HEK293 (cell line): ENCODE measurements at regions not wholly inside any gene's neighbourhood (a gene's known extent, or its start where the extent isn't known, plus 50 kb on each side); places are given as distances from the start of the nearest gene placed in this dataset.

Experiments
- CTCF ChIA-PET: fragments of 350-600 bp; formaldehyde crosslinking; extraction: SDS; loops from one replicate; lab custom pipeline; 2021; ENCODE audit warnings: antibody characterized with exemption; lab: Yijun Ruan, JAX
- POLR2A ChIA-PET: fragments of 300-600 bp; formaldehyde crosslinking; extraction: SDS; loops from one replicate; lab custom pipeline; 2020; ENCODE audit warnings: antibody characterized with exemption, inconsistent platforms; lab: Yijun Ruan, JAX
- H3K27ac ChIP-seq: fragments of 200-500 bp; sonication (Bioruptor generic); 2 replicates; pipeline ENCODE4 v1.5.1; 2014; ENCODE audit warnings: low read depth, low read length, control low read depth, inconsistent platforms; ENCODE audit errors: extremely low read depth
- H3K36me3 ChIP-seq, 2 experiments: fragments of 200-500 bp in 1 of 2; sonication (Bioruptor generic) in 1 of 2; 1 replicate in 1 of 2; 2 replicates in 1 of 2; pipeline ENCODE4 v1.5.1; 2014 to 2017; ENCODE audit warnings: inconsistent platforms in 2 of 2, low read length in 2 of 2; ENCODE audit not compliant: control insufficient read depth in 2 of 2, insufficient read depth in 1 of 2
- H3K4me1 ChIP-seq: fragments of 200-500 bp; sonication (Bioruptor generic); 2 replicates; pipeline ENCODE4 v1.5.1; 2014; ENCODE audit warnings: mild to moderate bottlenecking, low read length, inconsistent platforms; ENCODE audit not compliant: control insufficient read depth, insufficient read depth
- H3K4me3 ChIP-seq: 2 replicates; pipeline ENCODE4 v1.5.1; 2011; ENCODE audit warnings: low read depth, mild to moderate bottlenecking, control low read depth, low read length, moderate library complexity
- H3K9me3 ChIP-seq: fragments of 200-500 bp; sonication (Bioruptor generic); 2 replicates; pipeline ENCODE4 v1.5.1; 2014; ENCODE audit warnings: low read depth, low read length, inconsistent platforms; ENCODE audit not compliant: control insufficient read depth, insufficient read depth
- GLIS2 ChIP-seq: fragments of 450-650 bp; formaldehyde crosslinking; IDR thresholded peaks from 2 replicates; pipeline ENCODE4 v1.5.1; 2016; ENCODE audit warnings: missing biosample characterization, missing genetic modification characterization
- KLF8 ChIP-seq: fragments of 450-650 bp; formaldehyde crosslinking; IDR thresholded peaks from 2 replicates; pipeline ENCODE4 v1.5.1; 2016; ENCODE audit warnings: missing biosample characterization, missing genetic modification characterization
- MYNN ChIP-seq: fragments of 450-650 bp; formaldehyde crosslinking; IDR thresholded peaks from 2 replicates; pipeline ENCODE4 v1.5.1; 2016; ENCODE audit warnings: missing biosample characterization, missing genetic modification characterization, borderline replicate concordance
- MZF1 ChIP-seq: fragments of 450-650 bp; formaldehyde crosslinking; IDR thresholded peaks from 2 replicates; pipeline ENCODE4 v1.5.1; 2017; ENCODE audit warnings: missing biosample characterization, missing genetic modification characterization, borderline replicate concordance
- TRIM28 ChIP-seq: IDR thresholded peaks from 2 replicates; pipeline ENCODE4 v1.6.1; 2011; ENCODE audit warnings: low read length, control low read depth, borderline replicate concordance
- ZBTB17 ChIP-seq: fragments of 450-650 bp; formaldehyde crosslinking; IDR thresholded peaks from 2 replicates; pipeline ENCODE4 v1.5.1; 2016; ENCODE audit warnings: missing biosample characterization, missing genetic modification characterization
- ZFHX2 ChIP-seq: fragments of 450-650 bp; formaldehyde crosslinking; conservative IDR thresholded peaks from 2 replicates; pipeline ENCODE4 v1.5.1; 2016; ENCODE audit warnings: missing biosample characterization, missing genetic modification characterization
- ZFP3 ChIP-seq: fragments of 450-650 bp; formaldehyde crosslinking; IDR thresholded peaks from 2 replicates; pipeline ENCODE4 v1.5.1; 2016; ENCODE audit warnings: low read depth, missing biosample characterization, missing genetic modification characterization
- ZNF221 ChIP-seq: fragments of 450-650 bp; formaldehyde crosslinking; IDR thresholded peaks from 2 replicates; pipeline ENCODE4 v1.5.1; 2017; ENCODE audit warnings: missing biosample characterization, missing genetic modification characterization, borderline replicate concordance
- ZNF223 ChIP-seq: fragments of 450-650 bp; formaldehyde crosslinking; IDR thresholded peaks from 2 replicates; pipeline ENCODE4 v1.5.1; 2016; ENCODE audit warnings: missing biosample characterization, missing genetic modification characterization
- ZNF23 ChIP-seq: fragments of 450-650 bp; formaldehyde crosslinking; IDR thresholded peaks from 2 replicates; pipeline ENCODE4 v1.5.1; 2016; ENCODE audit warnings: missing biosample characterization, missing genetic modification characterization, borderline replicate concordance
- ZNF248 ChIP-seq: fragments of 450-650 bp; formaldehyde crosslinking; IDR thresholded peaks from 2 replicates; pipeline ENCODE4 v1.5.1; 2017; ENCODE audit warnings: missing biosample characterization, missing genetic modification characterization
- ZNF266 ChIP-seq: fragments of 450-650 bp; formaldehyde crosslinking; IDR thresholded peaks from 2 replicates; pipeline ENCODE4 v1.5.1; 2016; ENCODE audit warnings: missing biosample characterization, missing genetic modification characterization, low read depth
- ZNF302 ChIP-seq: fragments of 450-650 bp; formaldehyde crosslinking; IDR thresholded peaks from 2 replicates; pipeline ENCODE4 v1.5.1; 2016; ENCODE audit warnings: missing biosample characterization, missing genetic modification characterization, low read depth
- ZNF341 ChIP-seq: fragments of 450-650 bp; formaldehyde crosslinking; IDR thresholded peaks from 2 replicates; pipeline ENCODE4; 2016; ENCODE audit warnings: low read depth, missing biosample characterization, missing genetic modification characterization
- ZNF394 ChIP-seq: fragments of 450-650 bp; formaldehyde crosslinking; IDR thresholded peaks from 2 replicates; pipeline ENCODE4 v1.5.1; 2016; ENCODE audit warnings: missing biosample characterization, missing genetic modification characterization, mild to moderate bottlenecking, moderate library complexity, borderline replicate concordance
- ZNF426 ChIP-seq: fragments of 450-650 bp; formaldehyde crosslinking; IDR thresholded peaks from 2 replicates; pipeline ENCODE4 v1.5.1; 2017; ENCODE audit warnings: missing biosample characterization, missing genetic modification characterization, mild to moderate bottlenecking, inconsistent platforms, moderate library complexity
- ZNF48 ChIP-seq: fragments of 450-650 bp; formaldehyde crosslinking; IDR thresholded peaks from 2 replicates; pipeline ENCODE4 v1.5.1; 2016; ENCODE audit warnings: missing biosample characterization, missing genetic modification characterization
- ZNF558 ChIP-seq: fragments of 450-650 bp; formaldehyde crosslinking; IDR thresholded peaks from 2 replicates; pipeline ENCODE4 v1.5.1; 2016; ENCODE audit warnings: missing biosample characterization, missing genetic modification characterization
- ZNF596 ChIP-seq: fragments of 450-650 bp; IDR thresholded peaks from 2 replicates; pipeline ENCODE4 v1.5.0; 2018; ENCODE audit warnings: missing biosample characterization, mild to moderate bottlenecking, missing genetic modification characterization, moderate library complexity
- ZNF600 ChIP-seq: fragments of 450-650 bp; formaldehyde crosslinking; IDR thresholded peaks from 2 replicates; pipeline ENCODE4 v1.5.1; 2016; ENCODE audit warnings: missing biosample characterization, missing genetic modification characterization
- ZNF623 ChIP-seq: fragments of 450-650 bp; formaldehyde crosslinking; IDR thresholded peaks from 2 replicates; pipeline ENCODE4 v1.5.1; 2016; ENCODE audit warnings: missing biosample characterization, missing genetic modification characterization
- ZNF624 ChIP-seq: fragments of 450-650 bp; formaldehyde crosslinking; IDR thresholded peaks from 2 replicates; pipeline ENCODE4 v1.5.1; 2017; ENCODE audit warnings: missing biosample characterization, missing genetic modification characterization
- ZNF654 ChIP-seq: fragments of 450-650 bp; formaldehyde crosslinking; IDR thresholded peaks from 2 replicates; pipeline ENCODE4 v1.5.1; 2016; ENCODE audit warnings: low read depth, missing biosample characterization, missing genetic modification characterization
- ZNF664 ChIP-seq: fragments of 450-650 bp; formaldehyde crosslinking; IDR thresholded peaks from 2 replicates; pipeline ENCODE4 v1.5.1; 2016; ENCODE audit warnings: missing biosample characterization, missing genetic modification characterization
- ZNF747 ChIP-seq: fragments of 450-650 bp; formaldehyde crosslinking; IDR thresholded peaks from 2 replicates; pipeline ENCODE4 v1.5.1; 2016; ENCODE audit warnings: missing biosample characterization, missing genetic modification characterization
- ZNF837 ChIP-seq: fragments of 450-650 bp; formaldehyde crosslinking; IDR thresholded peaks from 2 replicates; pipeline ENCODE4 v1.5.1; 2016; ENCODE audit warnings: missing biosample characterization, missing genetic modification characterization
- TF ChIP-seq, protein P1 (sequence below): fragments of 450-650 bp; formaldehyde crosslinking; IDR thresholded peaks from 2 replicates; pipeline ENCODE4 v1.5.1; 2017; ENCODE audit warnings: missing biosample characterization, missing genetic modification characterization
- TF ChIP-seq, protein P2 (sequence below): fragments of 450-650 bp; formaldehyde crosslinking; IDR thresholded peaks from 2 replicates; pipeline ENCODE4 v1.5.1; 2016; ENCODE audit warnings: missing biosample characterization, missing genetic modification characterization
- TF ChIP-seq, protein P3 (sequence below): fragments of 450-650 bp; IDR thresholded peaks from 2 replicates; pipeline ENCODE4 v1.5.1; 2018; ENCODE audit warnings: missing biosample characterization, missing genetic modification characterization
- TF ChIP-seq, protein P4 (sequence below): fragments of 450-650 bp; formaldehyde crosslinking; IDR thresholded peaks from 2 replicates; pipeline ENCODE4 v1.5.1; 2017; ENCODE audit warnings: missing biosample characterization, missing genetic modification characterization
- TF ChIP-seq, protein P5 (sequence below): sonication (generic); formaldehyde crosslinking; IDR thresholded peaks from 2 replicates; pipeline ENCODE4 v1.8.1; 2022; ENCODE audit warnings: mild to moderate bottlenecking, moderate library complexity, missing genetic modification reagents

DNA sequence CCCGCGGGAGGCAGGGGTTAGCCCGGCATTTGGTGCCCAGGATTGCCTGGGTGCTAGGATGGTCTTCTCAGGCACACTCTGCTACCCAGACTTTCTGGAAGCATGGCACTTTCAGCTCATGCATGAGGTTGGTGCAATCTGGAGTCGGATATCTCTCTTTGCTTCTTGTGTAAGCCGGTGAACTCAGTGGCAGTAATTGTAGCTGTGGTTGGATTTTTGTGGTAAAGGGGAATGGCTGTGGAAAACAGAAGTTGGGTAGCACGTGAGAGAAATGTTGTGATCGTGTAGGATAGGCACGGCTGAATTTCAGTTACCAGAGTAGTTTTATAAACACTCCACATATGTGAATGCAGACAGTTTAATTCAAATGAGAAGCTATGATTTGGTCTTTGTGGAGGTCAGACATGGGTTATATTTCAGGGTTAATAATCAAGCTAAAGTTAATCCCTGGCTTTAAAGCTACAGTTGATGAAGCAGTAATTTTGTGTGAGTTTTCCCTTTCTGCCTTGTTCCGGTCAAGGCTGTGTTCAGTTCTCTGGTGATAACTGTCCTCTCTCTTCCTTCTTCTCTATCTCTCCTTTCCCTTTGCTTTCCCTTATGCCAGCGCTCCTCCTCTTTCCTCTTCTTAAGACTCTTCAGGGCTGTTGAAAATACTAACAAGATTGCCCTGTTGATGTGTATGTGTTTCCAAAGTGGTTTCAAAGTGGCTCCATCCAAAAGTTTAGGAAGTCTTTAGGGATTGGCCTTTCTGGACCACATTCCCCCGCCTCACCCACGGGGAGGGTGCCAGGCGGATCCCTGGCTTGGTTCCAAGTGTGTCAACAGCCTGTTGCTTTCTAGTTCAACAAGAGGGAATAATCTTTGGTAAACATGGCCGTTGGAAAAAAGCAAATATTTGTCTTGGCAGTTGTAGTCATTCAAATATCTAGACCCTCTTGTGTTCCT is 404.6 kb upstream of the C2CD4B start:
- CTCF ChIA-PET = interaction anchor here (0.7 kb wide), 1 partner anchor 20 kb away, joined by 3 read pairs; no protein-coding TSS in a partner anchor
- TF ChIP-seq ZNF624 (tag by site-specific recombination) (no peak), ZNF558 (tag by site-specific recombination) (no peak), ZNF747 (tag by site-specific recombination) (no peak), ZNF248 (tag by site-specific recombination) (no peak), ZNF600 (tag by site-specific recombination) (no peak), MZF1 (tag by site-specific recombination) (no peak), ZNF596 (tag by site-specific recombination) (no peak), ZNF341 (tag by site-specific recombination) (peak; percentile 61; the same call in 1 of the 2 replicates), GLIS2 (tag by site-specific recombination) (no peak), ZNF266 (tag by site-specific recombination) (no peak), ZNF664 (tag by site-specific recombination) (no peak), TRIM28 (no peak), MYNN (tag by site-specific recombination) (no peak), ZNF302 (tag by site-specific recombination) (no peak), ZNF48 (tag by site-specific recombination) (no peak), ZNF426 (tag by site-specific recombination) (no peak), ZFP3 (tag by site-specific recombination) (no peak), ZNF837 (tag by site-specific recombination) (no peak), ZNF623 (no peak), ZNF223 (tag by site-specific recombination) (no peak), ZNF654 (tag by site-specific recombination) (no peak), ZNF23 (no peak), ZFHX2 (tag by site-specific recombination) (0 out of 2 replicates have a peak, but pooled peaks have one; percentile 23), ZBTB17 (0 out of 2 replicates have a peak, but pooled peaks have one; percentile 16), ZNF394 (tag by site-specific recombination) (no peak), ZNF221 (tag by site-specific recombination) (no peak), KLF8 (tag by site-specific recombination) (no peak)
- TF ChIP-seq, protein P1, sequence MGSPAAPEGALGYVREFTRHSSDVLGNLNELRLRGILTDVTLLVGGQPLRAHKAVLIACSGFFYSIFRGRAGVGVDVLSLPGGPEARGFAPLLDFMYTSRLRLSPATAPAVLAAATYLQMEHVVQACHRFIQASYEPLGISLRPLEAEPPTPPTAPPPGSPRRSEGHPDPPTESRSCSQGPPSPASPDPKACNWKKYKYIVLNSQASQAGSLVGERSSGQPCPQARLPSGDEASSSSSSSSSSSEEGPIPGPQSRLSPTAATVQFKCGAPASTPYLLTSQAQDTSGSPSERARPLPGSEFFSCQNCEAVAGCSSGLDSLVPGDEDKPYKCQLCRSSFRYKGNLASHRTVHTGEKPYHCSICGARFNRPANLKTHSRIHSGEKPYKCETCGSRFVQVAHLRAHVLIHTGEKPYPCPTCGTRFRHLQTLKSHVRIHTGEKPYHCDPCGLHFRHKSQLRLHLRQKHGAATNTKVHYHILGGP = peak; percentile 92
- TF ChIP-seq, protein P2, sequence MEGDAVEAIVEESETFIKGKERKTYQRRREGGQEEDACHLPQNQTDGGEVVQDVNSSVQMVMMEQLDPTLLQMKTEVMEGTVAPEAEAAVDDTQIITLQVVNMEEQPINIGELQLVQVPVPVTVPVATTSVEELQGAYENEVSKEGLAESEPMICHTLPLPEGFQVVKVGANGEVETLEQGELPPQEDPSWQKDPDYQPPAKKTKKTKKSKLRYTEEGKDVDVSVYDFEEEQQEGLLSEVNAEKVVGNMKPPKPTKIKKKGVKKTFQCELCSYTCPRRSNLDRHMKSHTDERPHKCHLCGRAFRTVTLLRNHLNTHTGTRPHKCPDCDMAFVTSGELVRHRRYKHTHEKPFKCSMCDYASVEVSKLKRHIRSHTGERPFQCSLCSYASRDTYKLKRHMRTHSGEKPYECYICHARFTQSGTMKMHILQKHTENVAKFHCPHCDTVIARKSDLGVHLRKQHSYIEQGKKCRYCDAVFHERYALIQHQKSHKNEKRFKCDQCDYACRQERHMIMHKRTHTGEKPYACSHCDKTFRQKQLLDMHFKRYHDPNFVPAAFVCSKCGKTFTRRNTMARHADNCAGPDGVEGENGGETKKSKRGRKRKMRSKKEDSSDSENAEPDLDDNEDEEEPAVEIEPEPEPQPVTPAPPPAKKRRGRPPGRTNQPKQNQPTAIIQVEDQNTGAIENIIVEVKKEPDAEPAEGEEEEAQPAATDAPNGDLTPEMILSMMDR (tag by site-specific recombination) = no peak
- TF ChIP-seq, protein P3, sequence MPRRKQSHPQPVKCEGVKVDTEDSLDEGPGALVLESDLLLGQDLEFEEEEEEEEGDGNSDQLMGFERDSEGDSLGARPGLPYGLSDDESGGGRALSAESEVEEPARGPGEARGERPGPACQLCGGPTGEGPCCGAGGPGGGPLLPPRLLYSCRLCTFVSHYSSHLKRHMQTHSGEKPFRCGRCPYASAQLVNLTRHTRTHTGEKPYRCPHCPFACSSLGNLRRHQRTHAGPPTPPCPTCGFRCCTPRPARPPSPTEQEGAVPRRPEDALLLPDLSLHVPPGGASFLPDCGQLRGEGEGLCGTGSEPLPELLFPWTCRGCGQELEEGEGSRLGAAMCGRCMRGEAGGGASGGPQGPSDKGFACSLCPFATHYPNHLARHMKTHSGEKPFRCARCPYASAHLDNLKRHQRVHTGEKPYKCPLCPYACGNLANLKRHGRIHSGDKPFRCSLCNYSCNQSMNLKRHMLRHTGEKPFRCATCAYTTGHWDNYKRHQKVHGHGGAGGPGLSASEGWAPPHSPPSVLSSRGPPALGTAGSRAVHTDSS (tag by site-specific recombination) = no peak
- TF ChIP-seq, protein P4, sequence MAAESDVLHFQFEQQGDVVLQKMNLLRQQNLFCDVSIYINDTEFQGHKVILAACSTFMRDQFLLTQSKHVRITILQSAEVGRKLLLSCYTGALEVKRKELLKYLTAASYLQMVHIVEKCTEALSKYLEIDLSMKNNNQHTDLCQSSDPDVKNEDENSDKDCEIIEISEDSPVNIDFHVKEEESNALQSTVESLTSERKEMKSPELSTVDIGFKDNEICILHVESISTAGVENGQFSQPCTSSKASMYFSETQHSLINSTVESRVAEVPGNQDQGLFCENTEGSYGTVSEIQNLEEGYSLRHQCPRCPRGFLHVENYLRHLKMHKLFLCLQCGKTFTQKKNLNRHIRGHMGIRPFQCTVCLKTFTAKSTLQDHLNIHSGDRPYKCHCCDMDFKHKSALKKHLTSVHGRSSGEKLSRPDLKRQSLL = no peak
- TF ChIP-seq, protein P5, sequence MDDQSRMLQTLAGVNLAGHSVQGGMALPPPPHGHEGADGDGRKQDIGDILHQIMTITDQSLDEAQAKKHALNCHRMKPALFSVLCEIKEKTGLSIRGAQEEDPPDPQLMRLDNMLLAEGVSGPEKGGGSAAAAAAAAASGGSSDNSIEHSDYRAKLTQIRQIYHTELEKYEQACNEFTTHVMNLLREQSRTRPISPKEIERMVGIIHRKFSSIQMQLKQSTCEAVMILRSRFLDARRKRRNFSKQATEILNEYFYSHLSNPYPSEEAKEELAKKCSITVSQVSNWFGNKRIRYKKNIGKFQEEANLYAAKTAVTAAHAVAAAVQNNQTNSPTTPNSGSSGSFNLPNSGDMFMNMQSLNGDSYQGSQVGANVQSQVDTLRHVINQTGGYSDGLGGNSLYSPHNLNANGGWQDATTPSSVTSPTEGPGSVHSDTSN (CRISPR knock-in tag) = no peak

More for the DNA sequence above, 404.6 kb upstream of the C2CD4B start:
- no peak overlapping the region for H3K4me3 ChIP-seq
- H3K4me1 ChIP-seq = peaks cover 12% of the 10 kb centered on the region
- no peaks in the 10 kb centered on the region for H3K36me3 ChIP-seq
- POLR2A ChIA-PET = no interaction called here
- H3K9me3 ChIP-seq = no peaks in the 10 kb centered on the region
- no peak overlapping the region for H3K27ac ChIP-seq
